ENCODE measurements at regions not wholly inside any gene's neighbourhood (a gene's known extent, or its start where the extent isn't known, plus 50 kb on each side); places are given as distances from the start of the nearest gene placed in this dataset.

DNA sequence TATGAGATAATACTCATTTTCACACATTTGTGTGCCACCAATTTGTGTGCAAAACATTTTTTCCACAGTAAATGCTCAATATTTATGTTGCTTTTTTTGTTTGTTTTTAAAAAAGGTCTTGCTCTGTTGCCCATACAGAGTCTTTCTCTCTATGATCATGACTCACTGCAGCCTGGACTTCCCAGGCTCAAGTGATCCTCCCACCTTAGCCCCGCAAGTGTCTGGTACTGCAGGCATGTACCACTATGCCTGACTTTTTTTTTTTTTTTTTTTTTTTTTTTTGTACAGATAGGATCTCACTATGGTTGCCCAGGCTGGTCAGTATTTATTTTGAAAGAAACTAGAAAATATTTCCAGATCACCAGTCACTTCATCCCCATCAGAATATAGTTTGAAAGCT, 297.8 kb upstream of the GYPC start:
- H3K36me3 ChIP-seq (ENCODE audit: control insufficient read depth in 4 of 4, insufficient read depth in 3 of 4, low read depth in 1 of 4, low read length in 3 of 4), result no peaks in the 10 kb centered on the region
- H3K9me3 ChIP-seq (ENCODE audit: control insufficient read depth in 4 of 4, low read length in 3 of 4), result no peaks in the 10 kb centered on the region
- H3K4me3 ChIP-seq (ENCODE audit: low read depth in 1 of 3, low read length in 3 of 3), result no peak overlapping the region
- H3K9ac ChIP-seq (ENCODE audit: low read depth in 1 of 2, low read length in 2 of 2), result no peak overlapping the region
- TF ChIP-seq HNF4G (IDR thresholded peaks at IDR 0.05) (no peak), SP1 (IDR thresholded peaks at IDR 0.05) (no peak), GABPA (IDR thresholded peaks at IDR 0.05 in 1 of 2, conservative IDR thresholded peaks at IDR 0.05 in 1 of 2) (no peak), FOXA2 (IDR thresholded peaks at IDR 0.05) (no peak), CTCF (IDR thresholded peaks at IDR 0.05; ENCODE audit: low read depth, low read length, missing input control) (no peak), FOXA1 (IDR thresholded peaks at IDR 0.05) (no peak), RAD21 (IDR thresholded peaks at IDR 0.05) (no peak), JUND (IDR thresholded peaks at IDR 0.05) (no peak), YY1 (IDR thresholded peaks at IDR 0.05) (no peak), HNF4A (conservative IDR thresholded peaks at IDR 0.05) (no peak), EGR1 (IDR thresholded peaks at IDR 0.05; ENCODE audit: low read depth in 2 of 2) (no peak)
- TF ChIP-seq, protein P1, sequence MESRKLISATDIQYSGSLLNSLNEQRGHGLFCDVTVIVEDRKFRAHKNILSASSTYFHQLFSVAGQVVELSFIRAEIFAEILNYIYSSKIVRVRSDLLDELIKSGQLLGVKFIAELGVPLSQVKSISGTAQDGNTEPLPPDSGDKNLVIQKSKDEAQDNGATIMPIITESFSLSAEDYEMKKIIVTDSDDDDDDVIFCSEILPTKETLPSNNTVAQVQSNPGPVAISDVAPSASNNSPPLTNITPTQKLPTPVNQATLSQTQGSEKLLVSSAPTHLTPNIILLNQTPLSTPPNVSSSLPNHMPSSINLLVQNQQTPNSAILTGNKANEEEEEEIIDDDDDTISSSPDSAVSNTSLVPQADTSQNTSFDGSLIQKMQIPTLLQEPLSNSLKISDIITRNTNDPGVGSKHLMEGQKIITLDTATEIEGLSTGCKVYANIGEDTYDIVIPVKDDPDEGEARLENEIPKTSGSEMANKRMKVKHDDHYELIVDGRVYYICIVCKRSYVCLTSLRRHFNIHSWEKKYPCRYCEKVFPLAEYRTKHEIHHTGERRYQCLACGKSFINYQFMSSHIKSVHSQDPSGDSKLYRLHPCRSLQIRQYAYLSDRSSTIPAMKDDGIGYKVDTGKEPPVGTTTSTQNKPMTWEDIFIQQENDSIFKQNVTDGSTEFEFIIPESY (IDR thresholded peaks at IDR 0.05), result no peak
- TF ChIP-seq, protein P2, sequence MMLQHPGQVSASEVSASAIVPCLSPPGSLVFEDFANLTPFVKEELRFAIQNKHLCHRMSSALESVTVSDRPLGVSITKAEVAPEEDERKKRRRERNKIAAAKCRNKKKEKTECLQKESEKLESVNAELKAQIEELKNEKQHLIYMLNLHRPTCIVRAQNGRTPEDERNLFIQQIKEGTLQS (IDR thresholded peaks at IDR 0.05), result no peak
- TF ChIP-seq, protein P3, sequence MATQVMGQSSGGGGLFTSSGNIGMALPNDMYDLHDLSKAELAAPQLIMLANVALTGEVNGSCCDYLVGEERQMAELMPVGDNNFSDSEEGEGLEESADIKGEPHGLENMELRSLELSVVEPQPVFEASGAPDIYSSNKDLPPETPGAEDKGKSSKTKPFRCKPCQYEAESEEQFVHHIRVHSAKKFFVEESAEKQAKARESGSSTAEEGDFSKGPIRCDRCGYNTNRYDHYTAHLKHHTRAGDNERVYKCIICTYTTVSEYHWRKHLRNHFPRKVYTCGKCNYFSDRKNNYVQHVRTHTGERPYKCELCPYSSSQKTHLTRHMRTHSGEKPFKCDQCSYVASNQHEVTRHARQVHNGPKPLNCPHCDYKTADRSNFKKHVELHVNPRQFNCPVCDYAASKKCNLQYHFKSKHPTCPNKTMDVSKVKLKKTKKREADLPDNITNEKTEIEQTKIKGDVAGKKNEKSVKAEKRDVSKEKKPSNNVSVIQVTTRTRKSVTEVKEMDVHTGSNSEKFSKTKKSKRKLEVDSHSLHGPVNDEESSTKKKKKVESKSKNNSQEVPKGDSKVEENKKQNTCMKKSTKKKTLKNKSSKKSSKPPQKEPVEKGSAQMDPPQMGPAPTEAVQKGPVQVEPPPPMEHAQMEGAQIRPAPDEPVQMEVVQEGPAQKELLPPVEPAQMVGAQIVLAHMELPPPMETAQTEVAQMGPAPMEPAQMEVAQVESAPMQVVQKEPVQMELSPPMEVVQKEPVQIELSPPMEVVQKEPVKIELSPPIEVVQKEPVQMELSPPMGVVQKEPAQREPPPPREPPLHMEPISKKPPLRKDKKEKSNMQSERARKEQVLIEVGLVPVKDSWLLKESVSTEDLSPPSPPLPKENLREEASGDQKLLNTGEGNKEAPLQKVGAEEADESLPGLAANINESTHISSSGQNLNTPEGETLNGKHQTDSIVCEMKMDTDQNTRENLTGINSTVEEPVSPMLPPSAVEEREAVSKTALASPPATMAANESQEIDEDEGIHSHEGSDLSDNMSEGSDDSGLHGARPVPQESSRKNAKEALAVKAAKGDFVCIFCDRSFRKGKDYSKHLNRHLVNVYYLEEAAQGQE (IDR thresholded peaks at IDR 0.05), result no peak
- no peaks in the 10 kb centered on the region for H3K4me1 ChIP-seq (ENCODE audit: control insufficient read depth in 4 of 4, insufficient read depth in 4 of 4, low read length in 3 of 4)
- H3K27ac ChIP-seq (ENCODE audit: low read depth in 1 of 2, low read length in 2 of 2), result no peak overlapping the region
- H3K27me3 ChIP-seq (ENCODE audit: control insufficient read depth in 4 of 4, insufficient read depth in 4 of 4, low read length in 3 of 4), result no peaks in the 10 kb centered on the region
- no peak for DNase-seq (ENCODE audit: low spot score)
- 75% methylated on average over 1 of the region's 1 CpG for WGBS

DNA sequence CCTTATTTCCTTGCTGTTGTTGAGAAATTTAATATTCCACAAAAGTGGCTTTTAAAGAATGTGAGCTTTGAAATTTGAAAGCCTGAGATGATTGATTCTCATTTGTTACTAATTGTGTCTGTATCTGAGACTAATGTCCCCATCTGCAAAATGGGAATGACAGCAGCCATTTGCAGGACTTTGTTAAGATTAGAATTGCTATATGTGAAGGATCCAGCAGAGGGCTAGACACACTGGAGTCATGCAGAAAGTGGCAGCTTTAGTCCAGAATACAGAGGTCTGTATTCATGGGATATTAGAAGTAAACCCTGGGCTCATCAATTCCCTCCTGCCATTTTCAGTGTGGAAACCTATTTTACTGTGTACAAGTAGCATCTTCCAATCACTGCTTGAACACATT, 296.5 kb upstream of the GYPC start:
- peak; percentile 14 for TF ChIP-seq YY1 (IDR thresholded peaks at IDR 0.05)
- TF ChIP-seq RXRA (IDR thresholded peaks at IDR 0.05), result no peak
- no peak for TF ChIP-seq JUND (IDR thresholded peaks at IDR 0.05)
- TF ChIP-seq CTCF (IDR thresholded peaks at IDR 0.05; ENCODE audit: low read depth, low read length, missing input control), result peak; percentile 28
- peak; percentile 65 to 67 for TF ChIP-seq RAD21 (IDR thresholded peaks at IDR 0.05)
- H3K4me3 ChIP-seq (ENCODE audit: low read depth in 1 of 3, low read length in 3 of 3), result no peak overlapping the region
- no peaks in the 10 kb centered on the region for H3K27me3 ChIP-seq (ENCODE audit: control insufficient read depth in 4 of 4, insufficient read depth in 4 of 4, low read length in 3 of 4)
- H3K9me3 ChIP-seq (ENCODE audit: control insufficient read depth in 4 of 4, low read length in 3 of 4), result no peaks in the 10 kb centered on the region
- H3K27ac ChIP-seq (ENCODE audit: low read depth in 1 of 2, low read length in 2 of 2), result no peak overlapping the region
- H3K4me1 ChIP-seq (ENCODE audit: control insufficient read depth in 4 of 4, insufficient read depth in 4 of 4, low read length in 3 of 4), result no peaks in the 10 kb centered on the region
- no peaks in the 10 kb centered on the region for H3K36me3 ChIP-seq (ENCODE audit: control insufficient read depth in 4 of 4, insufficient read depth in 3 of 4, low read depth in 1 of 4, low read length in 3 of 4)
- H3K9ac ChIP-seq (ENCODE audit: low read depth in 1 of 2, low read length in 2 of 2), result no peak overlapping the region
- no peak for DNase-seq (ENCODE audit: low spot score)
